ENCODE measurements at regions not wholly inside any gene's neighbourhood (a gene's known extent, or its start where the extent isn't known, plus 50 kb on each side); places are given as distances from the start of the nearest gene placed in this dataset.
A peak's percentile ranks its signal among the peaks of the same experiment; 100 is the strongest.

- in situ Hi-C loops (cut with HindIII; ENCODE audit: low sequenced_read_pairs), result no loop called here
- no peak for TF ChIP-seq CTCF (IDR thresholded peaks at IDR 0.05; ENCODE audit: low read depth, low read length, missing control alignments)
- H3K4me3 ChIP-seq (ENCODE audit: low read depth, low read length), result no peak overlapping the region
- DNase-seq (ENCODE audit: low read depth), result no peak
Observed at GRCh38 chr21:35352066-35352770, 303.1 kb upstream of the RUNX1 start.

- TF ChIP-seq CTCF (IDR thresholded peaks at IDR 0.05; ENCODE audit: low read depth, low read length, missing control alignments), result no peak
- no peak for DNase-seq (ENCODE audit: low read depth)
- in situ Hi-C loops (cut with HindIII; ENCODE audit: low sequenced_read_pairs), result no loop called here
- H3K4me3 ChIP-seq (ENCODE audit: low read depth, low read length), result no peak overlapping the region
Observed at GRCh38 chr21:35351434-35351833, 302.3 kb upstream of the RUNX1 start.

GRCh38 chr21:35350965-35351364 is 301.9 kb upstream of the RUNX1 start:
- no peak overlapping the region for H3K4me3 ChIP-seq (ENCODE audit: low read depth, low read length)
- no peak for DNase-seq (ENCODE audit: low read depth)
- in situ Hi-C loops (cut with HindIII; ENCODE audit: low sequenced_read_pairs), result no loop called here
- TF ChIP-seq CTCF (IDR thresholded peaks at IDR 0.05; ENCODE audit: low read depth, low read length, missing control alignments), result no peak

GRCh38 chr21:35349376-35350080 is 300.4 kb upstream of the RUNX1 start:
- no peak for TF ChIP-seq CTCF (IDR thresholded peaks at IDR 0.05; ENCODE audit: low read depth, low read length, missing control alignments)
- in situ Hi-C loops (cut with HindIII; ENCODE audit: low sequenced_read_pairs), result no loop called here
- H3K4me3 ChIP-seq (ENCODE audit: low read depth, low read length), result no peak overlapping the region
- peak; percentile 81 for DNase-seq (ENCODE audit: low read depth)

- TF ChIP-seq CTCF (IDR thresholded peaks at IDR 0.05; ENCODE audit: low read depth, low read length, missing control alignments), result no peak
- H3K4me3 ChIP-seq (ENCODE audit: low read depth, low read length), result no peak overlapping the region
- DNase-seq (ENCODE audit: low read depth), result no peak
- in situ Hi-C loops (cut with HindIII; ENCODE audit: low sequenced_read_pairs), result no loop called here
Observed at GRCh38 chr21:35348686-35349085, 299.6 kb upstream of the RUNX1 start.

GRCh38 chr21:35346697-35347096 is 297.6 kb upstream of the RUNX1 start:
- TF ChIP-seq CTCF (IDR thresholded peaks at IDR 0.05; ENCODE audit: low read depth, low read length, missing control alignments), result no peak
- no peak for DNase-seq (ENCODE audit: low read depth)
- in situ Hi-C loops (cut with HindIII; ENCODE audit: low sequenced_read_pairs), result no loop called here
- H3K4me3 ChIP-seq (ENCODE audit: low read depth, low read length), result no peak overlapping the region
